Hepatocyte (in vitro differentiated cells): ENCODE measurements at regions not wholly inside any gene's neighbourhood (a gene's known extent, or its start where the extent isn't known, plus 50 kb on each side); places are given as distances from the start of the nearest gene placed in this dataset.

Source experiments
- DNase-seq: peaks from one replicate; pipeline ENCODE4 v3.0.0-alpha.2; 2016; ENCODE audit warnings: low spot score
- H2AFZ ChIP-seq: fragments of 200-600 bp; sonication (generic); 2 replicates; pipeline ENCODE4 v1.6.0; 2016; ENCODE audit warnings: antibody characterized with exemption, mild to moderate bottlenecking
- H3K27ac ChIP-seq: fragments of 200-600 bp; sonication (generic); 2 replicates; pipeline ENCODE4 v1.5.1; 2016; ENCODE audit warnings: mild to moderate bottlenecking
- H3K27me3 ChIP-seq: fragments of 200-600 bp; sonication (generic); 2 replicates; pipeline ENCODE4 v1.6.1; 2016
- H3K36me3 ChIP-seq: fragments of 200-600 bp; sonication (generic); replicated peaks from 2 replicates; pipeline ENCODE4 v1.5.1; 2016; ENCODE audit warnings: low read depth; ENCODE audit not compliant: insufficient read depth
- H3K4me1 ChIP-seq: fragments of 200-600 bp; sonication (generic); 2 replicates; pipeline ENCODE4 v1.5.1; 2016; ENCODE audit warnings: mild to moderate bottlenecking, moderate library complexity; ENCODE audit not compliant: insufficient read depth
- H3K4me2 ChIP-seq: fragments of 200-600 bp; sonication (generic); 2 replicates; pipeline ENCODE4 v1.6.0; 2016
- H3K4me3 ChIP-seq: fragments of 200-600 bp; sonication (generic); 2 replicates; pipeline ENCODE4 v1.5.1; 2016; ENCODE audit warnings: mild to moderate bottlenecking
- H3K79me2 ChIP-seq: fragments of 200-600 bp; sonication (generic); 2 replicates; pipeline ENCODE4 v1.6.0; 2017; ENCODE audit warnings: mild to moderate bottlenecking
- H3K9me2 ChIP-seq: fragments of 200-600 bp; sonication (generic); replicated peaks from 2 replicates; pipeline ENCODE4 v1.6.0; 2017; ENCODE audit warnings: mild to moderate bottlenecking; ENCODE audit not compliant: insufficient read depth
- H3K9me3 ChIP-seq: fragments of 200-600 bp; sonication (generic); 2 replicates; pipeline ENCODE4 v1.5.1; 2016; ENCODE audit warnings: low read depth, mild to moderate bottlenecking
- H4K20me1 ChIP-seq: fragments of 200-600 bp; sonication (generic); 2 replicates; pipeline ENCODE4 v1.6.0; 2016; ENCODE audit warnings: mild to moderate bottlenecking; ENCODE audit not compliant: insufficient read depth, poor library complexity, severe bottlenecking
- CTCF ChIP-seq: fragments of 200-600 bp; sonication (generic); IDR thresholded peaks from 2 replicates; pipeline ENCODE4 v1.5.1; 2016; ENCODE audit warnings: antibody characterized with exemption, mild to moderate bottlenecking; ENCODE audit not compliant: poor library complexity
- EZH2 ChIP-seq: fragments of 200-600 bp; sonication (generic); IDR thresholded peaks from 2 replicates; pipeline ENCODE4 v1.6.1; 2016; ENCODE audit warnings: antibody characterized with exemption, mild to moderate bottlenecking, borderline replicate concordance
- EZH2phosphoT487 ChIP-seq: fragments of 200-600 bp; sonication (generic); IDR thresholded peaks from one replicate; pipeline ENCODE4 v1.6.1; 2018; ENCODE audit warnings: antibody characterized with exemption, mild to moderate bottlenecking, low read depth, moderate library complexity; ENCODE audit not compliant: unreplicated experiment, severe bottlenecking
- WGBS: methylation state at CpG from one replicate; pipeline ENCODE4 v1.1.6; 2016; ENCODE audit warnings: low lambda C conversion rate; ENCODE audit errors: missing lambda C conversion rate; 5-methylcytosine and 5-hydroxymethylcytosine counted together

- Histone ChIP-seq H3K4me3 (no peak overlapping the region), H3K27ac (no peak overlapping the region), H3K79me2 (no peaks in the 10 kb centered on the region), H3K36me3 (no peaks in the 10 kb centered on the region), H3K4me1 (no peaks in the 10 kb centered on the region), H3K9me2 (no peaks in the 10 kb centered on the region), H3K9me3 (no peaks in the 10 kb centered on the region), H3K4me2 (no peak overlapping the region), H2AFZ (no peak overlapping the region), H4K20me1 (no peaks in the 10 kb centered on the region), H3K27me3 (no peaks in the 10 kb centered on the region)
- DNase-seq: no peak
- TF ChIP-seq CTCF (no peak), EZH2phosphoT487 (no peak), EZH2 (no peak)
- 71% methylated on average over 1 of the region's 1 CpG for WGBS
These were observed 449.7 kb downstream of the CDH26 start for GRCh38 chr20:60407938-60408337.

- no peak for DNase-seq
- no peaks in the 10 kb centered on the region for H3K27me3 ChIP-seq
- H3K36me3 ChIP-seq: no peaks in the 10 kb centered on the region
- H3K4me3 ChIP-seq: no peak overlapping the region
- H3K4me2 ChIP-seq: no peak overlapping the region
- no peaks in the 10 kb centered on the region for H4K20me1 ChIP-seq
- no peaks in the 10 kb centered on the region for H3K79me2 ChIP-seq
- no peak overlapping the region for H2AFZ ChIP-seq
- TF ChIP-seq CTCF (no peak), EZH2 (no peak), EZH2phosphoT487 (no peak)
- H3K27ac ChIP-seq: no peak overlapping the region
- H3K9me2 ChIP-seq: no peaks in the 10 kb centered on the region
- 74% methylated on average over 4 of the region's 4 CpGs for WGBS
- no peaks in the 10 kb centered on the region for H3K4me1 ChIP-seq
- no peaks in the 10 kb centered on the region for H3K9me3 ChIP-seq
These were observed 450.2 kb downstream of the CDH26 start for GRCh38 chr20:60408435-60408834.

GRCh38 chr20:60410618-60411264 is 452.5 kb downstream of the CDH26 start:
- Histone ChIP-seq H3K27ac (no peak overlapping the region), H4K20me1 (no peaks in the 10 kb centered on the region), H3K4me2 (no peak overlapping the region), H3K79me2 (no peaks in the 10 kb centered on the region), H2AFZ (no peak overlapping the region), H3K27me3 (no peaks in the 10 kb centered on the region), H3K4me1 (no peaks in the 10 kb centered on the region), H3K9me3 (no peaks in the 10 kb centered on the region), H3K9me2 (no peaks in the 10 kb centered on the region), H3K36me3 (no peaks in the 10 kb centered on the region), H3K4me3 (no peak overlapping the region)
- no peak for TF ChIP-seq EZH2phosphoT487
- no peak for TF ChIP-seq EZH2
- WGBS: 85% methylated on average over 7 of the region's 7 CpGs
- DNase-seq: no peak

GRCh38 chr20:60411813-60412212 is 453.6 kb downstream of the CDH26 start:
- Histone ChIP-seq H3K9me2 (no peaks in the 10 kb centered on the region), H3K4me2 (no peak overlapping the region), H4K20me1 (no peaks in the 10 kb centered on the region), H2AFZ (no peak overlapping the region), H3K4me1 (no peaks in the 10 kb centered on the region), H3K4me3 (no peak overlapping the region), H3K79me2 (no peaks in the 10 kb centered on the region), H3K36me3 (no peaks in the 10 kb centered on the region), H3K9me3 (no peaks in the 10 kb centered on the region), H3K27me3 (no peaks in the 10 kb centered on the region), H3K27ac (no peak overlapping the region)
- no peak for DNase-seq
- TF ChIP-seq CTCF (no peak), EZH2phosphoT487 (no peak), EZH2 (no peak)
- 92% methylated on average over 8 of the region's 8 CpGs for WGBS
